ENCODE measurements at regions not wholly inside any gene's neighbourhood (a gene's known extent, or its start where the extent isn't known, plus 50 kb on each side); places are given as distances from the start of the nearest gene placed in this dataset.

GRCh38 chr20:23287354-23288190, 63.0 kb upstream of the NXT1 start:
- H3K27me3 ChIP-seq (ENCODE audit: control insufficient read depth, insufficient read depth, low read length), result no peaks in the 10 kb centered on the region; the same call in 1 of the 2 replicates
- H3K36me3 ChIP-seq (replicated peaks; ENCODE audit: control insufficient read depth, insufficient read depth, low read length), result no peaks in the 10 kb centered on the region
- no peak for DNase-seq
- H3K4me3 ChIP-seq (ENCODE audit: insufficient read depth, low read depth, low read length), result no peak overlapping the region

- Histone ChIP-seq H3K27me3 (ENCODE audit: control insufficient read depth, insufficient read depth, low read length) (no peaks in the 10 kb centered on the region; the same call in 1 of the 2 replicates), H3K36me3 (replicated peaks; ENCODE audit: control insufficient read depth, insufficient read depth, low read length) (no peaks in the 10 kb centered on the region), H3K4me3 (ENCODE audit: insufficient read depth, low read depth, low read length) (no peak overlapping the region)
- DNase-seq, result no peak
Observed at GRCh38 chr20:23286346-23286745, 64.2 kb upstream of the NXT1 start.

- no peak for DNase-seq
- Histone ChIP-seq H3K36me3 (replicated peaks; ENCODE audit: control insufficient read depth, insufficient read depth, low read length) (no peaks in the 10 kb centered on the region), H3K27me3 (ENCODE audit: control insufficient read depth, insufficient read depth, low read length) (no peaks in the 10 kb centered on the region; the same call in 1 of the 2 replicates), H3K4me3 (ENCODE audit: insufficient read depth, low read depth, low read length) (no peak overlapping the region)
Observed at GRCh38 chr20:23285536-23285935, 65.1 kb upstream of the NXT1 start.

GRCh38 chr20:23284009-23284408, 66.6 kb upstream of the NXT1 start:
- H3K27me3 ChIP-seq (ENCODE audit: control insufficient read depth, insufficient read depth, low read length), result no peaks in the 10 kb centered on the region; the same call in 1 of the 2 replicates
- H3K4me3 ChIP-seq (ENCODE audit: insufficient read depth, low read depth, low read length), result no peak overlapping the region
- DNase-seq, result no peak
- no peaks in the 10 kb centered on the region for H3K36me3 ChIP-seq (replicated peaks; ENCODE audit: control insufficient read depth, insufficient read depth, low read length)

GRCh38 chr20:23283096-23283850, 67.3 kb upstream of the NXT1 start:
- H3K4me3 ChIP-seq (ENCODE audit: insufficient read depth, low read depth, low read length), result no peak overlapping the region
- no peak for DNase-seq

GRCh38 chr20:23282546-23282945, 68.0 kb upstream of the NXT1 start:
- Histone ChIP-seq H3K27me3 (ENCODE audit: control insufficient read depth, insufficient read depth, low read length) (no peaks in the 10 kb centered on the region; the same call in 1 of the 2 replicates), H3K4me3 (ENCODE audit: insufficient read depth, low read depth, low read length) (no peak overlapping the region), H3K36me3 (replicated peaks; ENCODE audit: control insufficient read depth, insufficient read depth, low read length) (no peaks in the 10 kb centered on the region)
- DNase-seq, result no peak

More at GRCh38 chr20:23283096-23283850, 67.3 kb upstream of the NXT1 start:
- H3K27me3 ChIP-seq (ENCODE audit: control insufficient read depth, insufficient read depth, low read length), result no peaks in the 10 kb centered on the region; the same call in 1 of the 2 replicates
- H3K36me3 ChIP-seq (replicated peaks; ENCODE audit: control insufficient read depth, insufficient read depth, low read length), result no peaks in the 10 kb centered on the region

- Histone ChIP-seq H3K36me3 (replicated peaks; ENCODE audit: control insufficient read depth, insufficient read depth, low read length) (no peaks in the 10 kb centered on the region), H3K27me3 (ENCODE audit: control insufficient read depth, insufficient read depth, low read length) (no peaks in the 10 kb centered on the region; the same call in 1 of the 2 replicates), H3K4me3 (ENCODE audit: insufficient read depth, low read depth, low read length) (no peak overlapping the region)
- no peak for DNase-seq
Observed at GRCh38 chr20:23282111-23282510, 68.5 kb upstream of the NXT1 start.

- Histone ChIP-seq H3K4me3 (ENCODE audit: insufficient read depth, low read depth, low read length) (no peak overlapping the region), H3K27me3 (ENCODE audit: control insufficient read depth, insufficient read depth, low read length) (no peaks in the 10 kb centered on the region; the same call in 1 of the 2 replicates), H3K36me3 (replicated peaks; ENCODE audit: control insufficient read depth, insufficient read depth, low read length) (no peaks in the 10 kb centered on the region)
- DNase-seq, result no peak
Observed at GRCh38 chr20:23279836-23280235, 70.8 kb upstream of the NXT1 start.

- Histone ChIP-seq H3K4me3 (ENCODE audit: insufficient read depth, low read depth, low read length) (no peak overlapping the region), H3K27me3 (ENCODE audit: control insufficient read depth, insufficient read depth, low read length) (no peaks in the 10 kb centered on the region; the same call in 1 of the 2 replicates), H3K36me3 (replicated peaks; ENCODE audit: control insufficient read depth, insufficient read depth, low read length) (no peaks in the 10 kb centered on the region)
- DNase-seq, result no peak
Observed at GRCh38 chr20:23278172-23278571, 72.4 kb upstream of the NXT1 start.

GRCh38 chr20:23277316-23277715, 73.3 kb upstream of the NXT1 start:
- Histone ChIP-seq H3K4me3 (ENCODE audit: insufficient read depth, low read depth, low read length) (no peak overlapping the region), H3K36me3 (replicated peaks; ENCODE audit: control insufficient read depth, insufficient read depth, low read length) (no peaks in the 10 kb centered on the region), H3K27me3 (ENCODE audit: control insufficient read depth, insufficient read depth, low read length) (no peaks in the 10 kb centered on the region)
- no peak for DNase-seq

GRCh38 chr20:23273776-23274175, 76.8 kb upstream of the NXT1 start:
- DNase-seq, result no peak
- Histone ChIP-seq H3K36me3 (replicated peaks; ENCODE audit: control insufficient read depth, insufficient read depth, low read length) (no peaks in the 10 kb centered on the region), H3K27me3 (ENCODE audit: control insufficient read depth, insufficient read depth, low read length) (no peaks in the 10 kb centered on the region), H3K4me3 (ENCODE audit: insufficient read depth, low read depth, low read length) (no peak overlapping the region)

GRCh38 chr20:23272176-23273029, 78.2 kb upstream of the NXT1 start:
- Histone ChIP-seq H3K36me3 (replicated peaks; ENCODE audit: control insufficient read depth, insufficient read depth, low read length) (no peaks in the 10 kb centered on the region), H3K27me3 (ENCODE audit: control insufficient read depth, insufficient read depth, low read length) (no peaks in the 10 kb centered on the region), H3K4me3 (ENCODE audit: insufficient read depth, low read depth, low read length) (no peak overlapping the region)
- DNase-seq, result no peak

GRCh38 chr20:23270382-23270911, 80.1 kb upstream of the NXT1 start:
- Histone ChIP-seq H3K4me3 (ENCODE audit: insufficient read depth, low read depth, low read length) (no peak overlapping the region), H3K36me3 (replicated peaks; ENCODE audit: control insufficient read depth, insufficient read depth, low read length) (no peaks in the 10 kb centered on the region), H3K27me3 (ENCODE audit: control insufficient read depth, insufficient read depth, low read length) (no peaks in the 10 kb centered on the region)
- no peak for DNase-seq

- no peak overlapping the region for H3K4me3 ChIP-seq (ENCODE audit: insufficient read depth, low read depth, low read length)
- no peaks in the 10 kb centered on the region for H3K27me3 ChIP-seq (ENCODE audit: control insufficient read depth, insufficient read depth, low read length)
- no peak for DNase-seq
- H3K36me3 ChIP-seq (replicated peaks; ENCODE audit: control insufficient read depth, insufficient read depth, low read length), result no peaks in the 10 kb centered on the region
Observed at GRCh38 chr20:23269954-23270353, 80.6 kb upstream of the NXT1 start.
